Motor neuron (in vitro differentiated cells): ENCODE measurements at regions not wholly inside any gene's neighbourhood (a gene's known extent, or its start where the extent isn't known, plus 50 kb on each side); places are given as distances from the start of the nearest gene placed in this dataset.
"Not testable (repeated sequence)": the region's sequence is repeated elsewhere in the genome, so short reads cannot be mapped to it uniquely, and the experiment has no call there.

Source experiments
- ATAC-seq, 8 experiments: fragments of 200-7000 bp; cut with Tn5 transposase; replicated peaks in 6 of 8; 2 replicates each; pipeline ENCODE4 v1.8.0; 2021; ENCODE audit warnings: mild to moderate bottlenecking in 8 of 8, moderate library complexity in 8 of 8
- H3K27ac ChIP-seq, 2 donors: fragments of 250-450 bp; sonication (Bioruptor Pico); 2 replicates each; pipeline ENCODE4 v1.9.0; 2021; ENCODE audit warnings: antibody characterized with exemption in 2 of 2, mild to moderate bottlenecking in 2 of 2, moderate library complexity in 1 of 2
- H3K4me1 ChIP-seq, 2 donors: fragments of 250-450 bp; sonication (Bioruptor Pico); replicated peaks in 1 of 2; 2 replicates each; pipeline ENCODE4 v1.6.1; 2021; ENCODE audit warnings: antibody characterized with exemption in 2 of 2, mild to moderate bottlenecking in 2 of 2, moderate library complexity in 1 of 2
- H3K4me3 ChIP-seq, 5 donors: fragments of 250-450 bp; sonication (Bioruptor Pico); 2 replicates each; pipeline ENCODE4 v1.9.0; 2021; ENCODE audit warnings: antibody characterized with exemption in 5 of 5, mild to moderate bottlenecking in 5 of 5, moderate library complexity in 4 of 5
- WGBS, 10 experiments: fragments of 450-650 bp; shearing (Covaris generic); methylation state at CpG; one replicate each; pipeline ENCODE4 v1.0.0; 2022; 5-methylcytosine and 5-hydroxymethylcytosine counted together
- in situ Hi-C, 9 experiments: fragments of 400-800 bp; cut with MboI; loops; one replicate each; pipeline ENCODE4 v1.15.0; 2021; ENCODE audit warnings: low sequenced_read_pairs in 9 of 9, low pct_unique_long_range_greater_than_20kb in 2 of 9; ENCODE audit not compliant: unreplicated experiment in 9 of 9

DNA sequence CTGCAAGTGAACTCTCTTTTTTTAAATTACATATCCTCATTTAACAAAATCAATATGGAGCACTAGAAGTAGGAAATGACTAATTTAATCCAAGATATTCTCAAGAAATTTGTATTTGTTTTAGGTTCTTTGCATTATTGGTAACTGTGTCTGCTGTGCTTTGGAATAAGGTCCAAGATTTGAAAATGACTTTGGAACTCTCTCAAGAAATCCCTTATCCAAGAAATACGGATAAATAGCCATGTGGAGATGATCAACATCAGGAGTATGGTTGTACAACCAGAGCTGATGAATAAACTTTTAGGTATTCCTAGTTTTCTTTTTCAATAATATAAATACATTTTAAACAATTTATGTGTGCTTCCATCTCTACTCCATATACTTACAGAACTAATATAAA is 279.9 kb upstream of the SEMA3C start:
- Histone ChIP-seq H3K4me1 (no peaks in the 10 kb centered on the region), H3K4me3 (no peak overlapping the region), H3K27ac (no peak overlapping the region)
- ATAC-seq: no peak
- in situ Hi-C loops: no loop called here
- WGBS, 10 experiments: 11 to 100% (median 81%) methylated on average over 1 of the region's 1 CpG; no CpG with 5 or more reads in 2 of the 10 experiments

DNA sequence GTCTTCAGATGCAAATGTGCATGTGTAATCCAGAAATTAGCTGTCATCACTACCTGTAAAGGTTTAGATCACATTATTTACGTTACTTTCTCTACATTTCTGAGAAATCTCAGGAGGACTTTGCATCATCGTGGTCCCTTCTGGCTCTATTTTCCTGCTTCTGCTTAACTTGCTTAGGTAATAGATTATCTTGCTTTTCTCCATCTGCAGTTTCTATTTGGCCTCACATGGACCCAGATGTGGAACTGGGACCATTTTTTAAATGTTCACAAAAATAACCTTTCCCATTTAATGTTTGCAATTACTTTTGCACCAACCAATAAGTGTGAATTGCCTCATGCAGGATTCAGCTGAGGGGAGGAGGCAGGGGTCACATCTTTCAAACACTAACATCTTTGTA is 278.4 kb upstream of the SEMA3C start:
- ATAC-seq: peak in 1 of 8 experiments; percentile 47
- H3K4me1 ChIP-seq: no peaks in the 10 kb centered on the region
- H3K4me3 ChIP-seq: no peak overlapping the region
- WGBS, 10 experiments: 10 to 96% (median 89%) methylated on average over 1 to 2 of the region's 2 CpGs
- in situ Hi-C loops: no loop called here
- no peak overlapping the region for H3K27ac ChIP-seq

DNA sequence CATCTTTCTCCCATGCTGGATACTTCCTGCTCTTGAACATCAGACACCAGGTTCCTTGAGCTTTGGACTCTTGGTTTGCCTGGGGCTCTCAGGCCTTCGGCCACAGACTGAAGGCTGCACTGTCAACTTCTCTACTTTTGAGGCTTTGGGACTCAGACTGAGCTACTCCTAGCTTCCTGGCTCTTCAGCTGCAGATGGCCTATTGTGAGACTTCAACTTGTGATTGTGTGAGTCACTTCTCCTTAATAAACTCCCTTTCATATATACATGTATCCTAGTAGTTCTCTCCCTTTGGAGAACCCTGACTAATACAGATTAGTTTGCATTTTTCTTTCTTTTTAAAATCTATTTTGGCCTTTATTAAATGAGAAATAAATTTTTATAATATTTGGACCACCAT is 276.2 kb upstream of the SEMA3C start:
- no peak overlapping the region for H3K27ac ChIP-seq
- H3K4me3 ChIP-seq: no peak overlapping the region
- in situ Hi-C loops: no loop called here
- 83 to 100% (median 100%) methylated on average over 1 of the region's 1 CpG; no CpG with 5 or more reads in 6 of the 10 experiments for WGBS, 10 experiments
- peak in 2 of 8 experiments; percentile 50 to 87 for ATAC-seq
- no peaks in the 10 kb centered on the region for H3K4me1 ChIP-seq

DNA sequence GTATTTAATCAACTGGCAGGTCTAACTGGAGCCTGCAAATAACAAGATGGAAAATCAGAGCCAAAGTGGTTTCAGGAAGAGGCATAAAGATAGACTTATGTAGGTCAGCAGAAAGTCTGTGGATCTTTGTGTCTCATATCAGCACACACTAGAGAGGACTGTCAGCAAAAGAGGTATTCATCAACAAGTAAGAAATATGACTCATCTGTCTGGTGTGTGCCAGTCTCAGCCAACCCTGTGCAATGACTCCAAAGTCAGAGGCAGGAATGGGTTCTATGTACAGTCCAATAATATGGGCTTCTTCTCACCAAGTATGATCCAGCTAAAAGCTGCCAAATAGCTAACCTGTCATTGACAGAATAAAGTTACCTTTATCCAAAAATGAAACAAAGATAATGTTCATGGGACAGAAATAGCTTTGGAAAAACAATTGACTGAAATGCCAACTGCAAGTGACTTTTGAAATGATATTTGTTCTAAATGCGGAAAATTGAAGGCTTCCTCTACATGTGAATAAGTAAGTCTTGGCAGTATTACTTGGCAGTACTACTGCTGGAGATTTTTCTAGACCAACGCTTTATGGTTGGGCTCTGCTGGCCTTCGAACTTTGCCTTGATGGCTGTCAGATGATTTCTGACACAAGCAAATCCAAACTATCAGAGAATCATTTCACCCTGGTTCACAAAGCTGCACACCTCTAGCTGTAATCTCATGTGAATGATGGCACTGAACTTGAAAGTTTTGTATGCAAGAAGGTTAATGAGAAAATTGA is 272.3 kb upstream of the SEMA3C start:
- in situ Hi-C loops: no loop called here
- 40 to 100% (median 91%) methylated on average over 1 to 3 of the region's 3 CpGs for WGBS, 10 experiments
- Histone ChIP-seq H3K4me1 (no peaks in the 10 kb centered on the region), H3K4me3 (no peak overlapping the region), H3K27ac (no peak overlapping the region)
- ATAC-seq: peak in 6 of 8 experiments; percentile 29 to 79 (median 52)

DNA sequence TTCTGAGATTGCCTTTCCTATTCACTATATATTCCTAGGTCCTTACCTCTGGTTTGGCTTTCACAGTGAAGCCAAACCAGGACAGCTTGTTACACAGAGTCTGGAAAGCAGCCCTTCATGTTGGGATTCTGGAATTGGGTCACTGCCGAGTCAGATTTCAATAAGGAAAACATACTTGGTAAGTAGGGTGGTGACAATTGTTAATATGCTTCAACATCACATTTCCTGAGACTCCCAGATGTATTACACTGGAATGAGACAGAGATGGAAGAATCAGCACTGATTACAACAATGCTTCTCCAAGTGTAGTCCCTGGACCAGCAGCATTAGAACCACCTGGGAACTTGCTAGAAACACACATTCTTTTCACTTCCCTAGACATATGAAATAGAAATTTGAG is 268.9 kb upstream of the SEMA3C start:
- 0 to 100% (median 100%) methylated on average over 1 of the region's 1 CpG; no CpG with 5 or more reads in 5 of the 10 experiments for WGBS, 10 experiments
- in situ Hi-C loops: no loop called here
- peak in 2 of 8 experiments; percentile 75 to 80 for ATAC-seq
- Histone ChIP-seq H3K4me1 (no peaks in the 10 kb centered on the region), H3K4me3 (no peak overlapping the region), H3K27ac (no peak overlapping the region)

DNA sequence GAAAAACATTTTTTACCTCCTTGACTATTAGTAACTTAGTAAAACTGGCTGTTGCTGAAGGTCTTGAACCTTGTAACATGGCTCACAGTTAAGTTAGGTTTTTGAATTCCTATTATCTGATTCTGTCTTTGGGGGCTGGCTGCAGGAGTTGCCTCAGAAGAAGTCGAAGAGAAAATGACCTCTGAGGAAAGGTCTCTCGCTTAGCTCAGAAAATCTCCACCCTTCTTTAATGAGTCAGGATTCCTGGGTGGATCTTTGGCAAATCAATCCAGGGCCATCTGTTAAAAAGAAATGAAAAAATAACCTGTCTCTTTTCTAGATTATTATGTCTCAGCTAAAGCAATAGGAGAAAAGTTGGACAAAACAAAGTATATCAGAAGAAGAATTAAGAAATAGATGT is 267.8 kb upstream of the SEMA3C start:
- WGBS, 10 experiments: 0 to 100% (median 30%) methylated on average over 1 to 2 of the region's 2 CpGs; no CpG with 5 or more reads in 3 of the 10 experiments
- no peak overlapping the region for H3K27ac ChIP-seq
- no peaks in the 10 kb centered on the region for H3K4me1 ChIP-seq
- peak in 2 of 8 experiments; percentile 54 to 76 for ATAC-seq
- no peak overlapping the region for H3K4me3 ChIP-seq
- in situ Hi-C loops: no loop called here

DNA sequence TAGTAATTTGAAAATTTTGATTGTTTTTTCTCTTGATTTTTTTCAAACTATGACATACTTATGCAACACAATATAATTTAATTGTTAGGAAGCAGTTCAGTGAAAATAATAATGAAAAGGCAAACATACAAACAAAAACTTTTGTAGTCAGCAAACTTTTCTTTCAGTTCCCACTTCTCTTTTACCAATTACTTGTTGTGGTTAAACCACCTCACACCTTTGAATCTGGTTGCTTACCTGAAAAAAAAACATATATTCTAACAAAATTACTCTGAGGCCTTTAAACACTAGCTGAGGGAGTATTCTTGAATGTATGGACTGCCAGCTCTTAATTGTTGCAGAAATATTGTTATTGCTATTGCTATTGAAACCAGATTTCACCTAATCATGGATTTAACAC is 266.2 kb upstream of the SEMA3C start:
- in situ Hi-C loops: no loop called here
- Histone ChIP-seq H3K4me1 (no peaks in the 10 kb centered on the region), H3K27ac (no peak overlapping the region), H3K4me3 (no peak overlapping the region)
- ATAC-seq: no peak

DNA sequence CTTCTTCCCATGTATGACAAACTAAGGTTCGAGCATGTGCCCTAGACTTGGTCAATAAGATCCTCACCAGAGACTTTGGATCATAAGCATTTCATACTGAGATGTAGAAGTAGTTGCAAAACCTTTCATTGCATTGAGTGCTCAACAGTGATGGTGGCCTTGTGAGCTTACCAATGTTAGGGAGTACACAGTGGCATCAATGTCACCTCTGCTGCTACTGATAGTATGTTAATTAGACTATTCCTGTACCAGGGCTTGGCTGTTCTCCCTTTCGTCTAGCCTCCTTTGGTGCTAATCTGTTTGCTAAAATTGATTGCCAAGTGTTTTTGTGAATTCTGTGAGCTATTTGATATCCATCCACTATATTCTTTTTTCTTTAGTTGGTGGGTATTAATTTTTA is 264.5 kb upstream of the SEMA3C start:
- no peak overlapping the region for H3K4me3 ChIP-seq
- in situ Hi-C loops: no loop called here
- no peaks in the 10 kb centered on the region for H3K4me1 ChIP-seq
- 65 to 100% (median 86%) methylated on average over 1 to 2 of the region's 2 CpGs; no CpG with 5 or more reads in 4 of the 10 experiments for WGBS, 10 experiments
- H3K27ac ChIP-seq: no peak overlapping the region
- no peak for ATAC-seq

DNA sequence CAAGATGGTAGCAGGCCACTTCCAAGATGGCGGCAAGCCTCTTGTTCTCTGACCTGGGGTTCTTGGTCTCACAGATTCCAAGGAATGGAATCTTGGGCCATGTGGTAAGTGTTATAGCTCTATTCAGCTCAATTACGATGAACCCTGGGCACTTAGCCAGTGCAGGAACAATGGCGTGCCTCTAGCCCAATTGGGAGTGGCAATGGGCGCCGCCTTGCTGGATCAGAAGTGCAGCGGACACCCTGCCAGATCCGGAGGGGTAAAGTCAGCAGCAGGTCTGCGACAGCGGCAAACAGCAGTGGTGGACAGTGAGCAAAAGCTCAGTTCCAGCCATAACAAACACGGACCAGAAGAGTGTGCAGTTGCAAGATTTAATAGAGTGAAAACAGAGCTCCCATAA is 263.2 kb upstream of the SEMA3C start:
- H3K4me3 ChIP-seq, ATAC-seq, in situ Hi-C loops, H3K27ac ChIP-seq, H3K4me1 ChIP-seq: not testable (repeated sequence)
- 77 to 100% (median 81%) methylated on average over 1 to 7 of the region's 10 CpGs for WGBS, 10 experiments

DNA sequence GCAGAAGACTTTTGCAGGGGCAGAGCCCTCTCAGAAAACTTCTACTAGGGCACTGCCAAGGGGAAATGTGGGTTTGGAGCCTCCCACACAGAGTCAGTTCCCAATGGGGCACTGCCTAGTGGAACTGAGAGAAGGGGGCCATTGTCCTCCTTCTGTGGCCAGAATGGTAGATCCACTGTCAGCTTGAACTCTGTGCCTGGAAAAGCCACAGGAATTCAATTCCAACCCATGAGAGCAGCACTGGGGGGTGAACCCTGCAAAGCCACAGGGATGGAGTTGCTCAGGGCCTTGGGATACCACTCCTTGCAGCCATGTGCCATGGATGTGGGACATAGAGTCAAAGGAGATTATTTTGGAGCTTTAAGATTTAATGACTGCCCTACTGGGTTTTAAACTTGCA is 262.2 kb upstream of the SEMA3C start:
- ATAC-seq: no peak
- no peak overlapping the region for H3K27ac ChIP-seq
- in situ Hi-C loops: no loop called here
- no peak overlapping the region for H3K4me3 ChIP-seq
- H3K4me1 ChIP-seq: no peaks in the 10 kb centered on the region

DNA sequence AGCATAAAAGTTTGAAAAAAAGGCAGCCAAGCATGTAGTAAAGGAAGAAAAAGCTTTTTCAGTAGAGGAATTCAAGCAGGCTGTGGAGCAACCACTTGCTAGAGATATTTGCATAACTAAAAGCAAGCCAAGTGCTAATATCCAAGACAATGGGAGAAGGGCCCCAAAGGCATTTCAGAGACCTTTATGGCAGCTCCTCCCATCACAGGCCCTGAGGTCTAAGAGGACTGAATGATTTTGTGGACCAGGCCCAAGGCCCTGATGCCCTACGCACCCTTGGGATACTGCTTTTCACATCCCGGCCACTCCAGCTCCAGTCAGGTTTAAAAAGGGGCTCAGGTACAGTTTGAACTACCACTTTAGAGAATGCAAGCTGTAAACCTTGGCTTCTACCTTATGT is 261.7 kb upstream of the SEMA3C start:
- 93 to 100% (median 100%) methylated on average over 1 to 2 of the region's 2 CpGs; no CpG with 5 or more reads in 6 of the 10 experiments for WGBS, 10 experiments
- in situ Hi-C loops: no loop called here
- peaks cover 0 to 2% of the 10 kb centered on the region in 2 donors for H3K4me1 ChIP-seq
- no peak for ATAC-seq
- H3K27ac ChIP-seq: no peak overlapping the region
- H3K4me3 ChIP-seq: no peak overlapping the region

DNA sequence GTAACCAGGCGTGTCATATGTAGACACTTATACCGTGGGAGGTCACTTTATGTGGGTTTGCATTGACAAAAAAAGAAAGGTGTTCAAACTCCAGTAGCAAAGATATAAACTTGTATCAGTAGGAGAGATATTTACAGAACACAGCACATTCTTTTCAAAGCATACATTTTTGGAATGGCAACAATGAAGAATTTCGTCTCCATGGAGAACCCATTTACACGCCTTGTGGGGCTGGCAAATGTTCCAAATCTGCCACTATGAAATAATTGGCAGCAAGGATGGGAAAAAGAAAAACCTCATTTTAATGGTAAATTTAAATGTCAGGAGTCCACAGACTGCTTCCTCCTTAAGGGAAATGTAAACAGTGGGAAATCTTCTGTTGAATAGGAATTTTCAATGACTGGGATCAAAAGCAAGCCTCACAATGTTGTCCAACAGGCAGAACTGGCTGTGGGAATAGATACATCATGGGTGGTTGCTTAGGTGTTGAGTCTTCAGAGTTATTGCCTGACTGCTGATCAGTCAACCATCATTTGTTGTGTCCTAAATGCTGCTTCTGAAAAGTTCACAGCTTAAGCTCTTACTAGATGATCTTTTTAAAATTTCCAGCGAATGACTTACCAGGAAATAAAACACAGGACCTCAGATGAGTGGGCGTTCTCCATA is 256.6 kb upstream of the SEMA3C start:
- H3K4me1 ChIP-seq: peaks cover 0 to 9% of the 10 kb centered on the region in 2 donors
- H3K4me3 ChIP-seq: no peak overlapping the region
- 17 to 87% (median 57%) methylated on average over 2 to 6 of the region's 6 CpGs for WGBS, 10 experiments
- H3K27ac ChIP-seq: no peak overlapping the region
- peak in 4 of 8 experiments; percentile 21 to 91 (median 72) for ATAC-seq
- in situ Hi-C loops: no loop called here

DNA sequence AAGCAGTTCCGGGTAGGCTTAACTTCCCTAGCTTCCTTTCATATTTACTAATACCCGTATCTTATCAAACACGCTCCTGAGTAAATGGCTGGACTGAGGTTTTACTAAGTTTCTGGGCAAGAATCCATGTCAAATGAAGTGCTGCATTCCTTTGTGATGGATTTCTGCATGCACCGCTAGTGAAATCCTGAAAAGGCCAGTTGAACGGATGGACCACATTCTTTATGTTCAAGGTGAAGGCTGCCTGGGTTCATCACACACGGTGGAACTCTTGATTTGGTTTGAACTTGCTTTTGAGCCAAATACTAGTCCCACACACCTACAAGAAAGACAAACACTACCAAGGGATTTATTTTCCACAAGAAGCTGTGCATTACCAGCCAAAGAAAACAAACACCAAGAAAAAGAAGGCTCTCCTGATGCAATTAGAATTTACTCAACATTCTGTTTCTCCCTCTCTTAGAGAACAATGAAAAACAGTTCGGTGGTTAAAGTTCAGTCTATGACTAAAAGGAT is 255.0 kb upstream of the SEMA3C start:
- in situ Hi-C loops: no loop called here
- Histone ChIP-seq H3K27ac (no peak overlapping the region), H3K4me3 (no peak overlapping the region), H3K4me1 (peaks cover 0 to 9% of the 10 kb centered on the region in 2 donors)
- ATAC-seq: peak in 1 of 8 experiments; percentile 32
- 37 to 87% (median 69%) methylated on average over 1 to 6 of the region's 7 CpGs for WGBS, 10 experiments
